Stomach smooth muscle (tissue), 2 donors: ENCODE measurements at regions not wholly inside any gene's neighbourhood (a gene's known extent, or its start where the extent isn't known, plus 50 kb on each side); places are given as distances from the start of the nearest gene placed in this dataset.
"Not testable (repeated sequence)": the region's sequence is repeated elsewhere in the genome, so short reads cannot be mapped to it uniquely, and the experiment has no call there.

Experiments used
- H3K27ac ChIP-seq: one replicate; pipeline ENCODE4 v1.7.0; 2013; ENCODE audit warnings: mild to moderate bottlenecking, low read length, inconsistent platforms
- H3K27me3 ChIP-seq, 2 donors: one replicate each; pipeline ENCODE4 v1.7.0; 2013; ENCODE audit warnings: low read length in 2 of 2; ENCODE audit not compliant: insufficient read depth in 2 of 2, control insufficient read depth in 1 of 2
- H3K36me3 ChIP-seq, 2 donors: one replicate each; pipeline ENCODE4 v1.7.0; 2013; ENCODE audit warnings: low read length in 2 of 2; ENCODE audit not compliant: control insufficient read depth in 2 of 2, insufficient read depth in 2 of 2
- H3K4me1 ChIP-seq: one replicate; pipeline ENCODE4 v1.7.0; 2013; ENCODE audit warnings: low read length; ENCODE audit not compliant: control insufficient read depth, insufficient read depth
- H3K4me3 ChIP-seq, 2 donors: one replicate each; pipeline ENCODE4 v1.7.0; 2013; ENCODE audit warnings: low read length in 2 of 2
- H3K9ac ChIP-seq, 2 donors: one replicate each; pipeline ENCODE4 v1.7.0; 2013; ENCODE audit warnings: low read length in 2 of 2, mild to moderate bottlenecking in 1 of 2
- H3K9me3 ChIP-seq, 2 donors: one replicate each; pipeline ENCODE4 v1.7.0; 2013; ENCODE audit warnings: low read length in 2 of 2; ENCODE audit not compliant: control insufficient read depth in 2 of 2
- donor health status: healthy.
- donor health status: Pancreatic carcinoma.

- no peak overlapping the region for H3K4me3 ChIP-seq
- H3K9me3 ChIP-seq = no peaks in the 10 kb centered on the region
- H3K4me1 ChIP-seq = no peaks in the 10 kb centered on the region
- H3K27me3 ChIP-seq = no peaks in the 10 kb centered on the region
- no peaks in the 10 kb centered on the region for H3K36me3 ChIP-seq
- H3K9ac ChIP-seq = no peak overlapping the region
- H3K27ac ChIP-seq = no peak overlapping the region
These were observed 465.1 kb downstream of the DOK5 start for GRCh38 chr20:54940522-54940921.

GRCh38 chr20:54938707-54939106, 463.3 kb downstream of the DOK5 start:
- H3K27ac ChIP-seq = no peak overlapping the region

GRCh38 chr20:54933212-54933904, 458.0 kb downstream of the DOK5 start:
- Histone ChIP-seq H3K36me3 (no peaks in the 10 kb centered on the region), H3K27me3 (no peaks in the 10 kb centered on the region), H3K4me1 (no peaks in the 10 kb centered on the region), H3K9ac (no peak overlapping the region), H3K9me3 (peaks cover 0 to 3% of the 10 kb centered on the region in 2 donors), H3K4me3 (no peak overlapping the region), H3K27ac (no peak overlapping the region)

More at GRCh38 chr20:54938707-54939106, 463.3 kb downstream of the DOK5 start:
- Histone ChIP-seq H3K9ac (no peak overlapping the region), H3K27me3 (no peaks in the 10 kb centered on the region), H3K4me3 (no peak overlapping the region), H3K4me1 (no peaks in the 10 kb centered on the region), H3K9me3 (no peaks in the 10 kb centered on the region), H3K36me3 (no peaks in the 10 kb centered on the region)

GRCh38 chr20:54929191-54929590, 453.8 kb downstream of the DOK5 start:
- Histone ChIP-seq H3K4me3 (no peak overlapping the region), H3K27ac (no peak overlapping the region)

GRCh38 chr20:54928564-54928963, 453.2 kb downstream of the DOK5 start:
- no peak overlapping the region for H3K4me3 ChIP-seq
- H3K27ac ChIP-seq = no peak overlapping the region
- H3K9ac ChIP-seq = no peak overlapping the region
- no peaks in the 10 kb centered on the region for H3K36me3 ChIP-seq
- no peaks in the 10 kb centered on the region for H3K4me1 ChIP-seq
- H3K27me3 ChIP-seq = no peaks in the 10 kb centered on the region
- peaks cover 0 to 3% of the 10 kb centered on the region in 2 donors for H3K9me3 ChIP-seq

More at GRCh38 chr20:54929191-54929590, 453.8 kb downstream of the DOK5 start:
- no peak overlapping the region for H3K9ac ChIP-seq
- H3K27me3 ChIP-seq = no peaks in the 10 kb centered on the region
- peaks cover 0 to 3% of the 10 kb centered on the region in 2 donors for H3K9me3 ChIP-seq
- no peaks in the 10 kb centered on the region for H3K4me1 ChIP-seq
- H3K36me3 ChIP-seq = no peaks in the 10 kb centered on the region

GRCh38 chr20:54922636-54923035, 447.2 kb downstream of the DOK5 start:
- H3K27ac ChIP-seq = no peak overlapping the region
- H3K27me3 ChIP-seq = no peaks in the 10 kb centered on the region
- no peaks in the 10 kb centered on the region for H3K4me1 ChIP-seq
- H3K9ac ChIP-seq = no peak overlapping the region
- H3K9me3 ChIP-seq = no peaks in the 10 kb centered on the region
- H3K36me3 ChIP-seq = no peaks in the 10 kb centered on the region
- H3K4me3 ChIP-seq = no peak overlapping the region

GRCh38 chr20:54922096-54922495, 446.7 kb downstream of the DOK5 start:
- Histone ChIP-seq H3K4me1 (no peaks in the 10 kb centered on the region), H3K9ac (no peak overlapping the region), H3K27me3 (no peaks in the 10 kb centered on the region), H3K4me3 (no peak overlapping the region), H3K27ac (no peak overlapping the region), H3K36me3 (no peaks in the 10 kb centered on the region), H3K9me3 (no peaks in the 10 kb centered on the region)

- Histone ChIP-seq H3K27me3 (no peaks in the 10 kb centered on the region), H3K9me3 (no peaks in the 10 kb centered on the region), H3K4me3 (no peak overlapping the region), H3K36me3 (no peaks in the 10 kb centered on the region), H3K9ac (no peak overlapping the region), H3K4me1 (no peaks in the 10 kb centered on the region), H3K27ac (no peak overlapping the region)
These were observed 445.1 kb downstream of the DOK5 start for GRCh38 chr20:54920491-54920890.

- not testable (repeated sequence) for H3K9me3 ChIP-seq, H3K4me1 ChIP-seq, H3K9ac ChIP-seq, H3K36me3 ChIP-seq, H3K27ac ChIP-seq, H3K27me3 ChIP-seq, H3K4me3 ChIP-seq
These were observed 443.6 kb downstream of the DOK5 start for GRCh38 chr20:54918993-54919392.

GRCh38 chr20:54914995-54915394, 439.6 kb downstream of the DOK5 start:
- H3K4me3 ChIP-seq = no peak overlapping the region
- no peaks in the 10 kb centered on the region for H3K4me1 ChIP-seq
- H3K27ac ChIP-seq = no peak overlapping the region
- no peaks in the 10 kb centered on the region for H3K36me3 ChIP-seq
- no peaks in the 10 kb centered on the region for H3K27me3 ChIP-seq
- H3K9ac ChIP-seq = no peak overlapping the region
- H3K9me3 ChIP-seq = no peaks in the 10 kb centered on the region

- Histone ChIP-seq H3K36me3 (no peaks in the 10 kb centered on the region), H3K4me3 (no peak overlapping the region), H3K4me1 (no peaks in the 10 kb centered on the region), H3K27me3 (no peaks in the 10 kb centered on the region), H3K9ac (no peak overlapping the region), H3K9me3 (no peaks in the 10 kb centered on the region), H3K27ac (no peak overlapping the region)
These were observed 434.3 kb downstream of the DOK5 start for GRCh38 chr20:54909702-54910101.
